Activated naive CD4-positive, alpha-beta T cell treated with anti-CD3 and anti-CD28 coated beads for 36 hours (primary cell): ENCODE measurements at regions not wholly inside any gene's neighbourhood (a gene's known extent, or its start where the extent isn't known, plus 50 kb on each side); places are given as distances from the start of the nearest gene placed in this dataset. TPM values are rescaled to one million over a fixed set of nuclear protein-coding genes. Genes with fewer than 3 reads are reported as not detected.

Experiments used
- microRNA-seq: library from miRNA; unstranded; fragments of <30 nt; microRNA quantifications from one replicate; pipeline ENCODE4 v1.2.0, GENCODE V29; 2022; ENCODE audit warnings: borderline microRNAs expressed, borderline replicate concordance

Small RNAs in the stretch of these regions (microRNA-seq; reads per million reads assigned to microRNA genes)
- gene MIR6724-3 (not detected), gene MIR6724-4 (not detected)
